NCI-H1417 treated with DMSO at 0.1 percent for 48 hours (cell line): ENCODE measurements at regions not wholly inside any gene's neighbourhood (a gene's known extent, or its start where the extent isn't known, plus 50 kb on each side); places are given as distances from the start of the nearest gene placed in this dataset.

Experiments
- DNase-seq: peaks from one replicate; lab custom pipeline; 2025; lab: John Stamatoyannopoulos, UW

DNA sequence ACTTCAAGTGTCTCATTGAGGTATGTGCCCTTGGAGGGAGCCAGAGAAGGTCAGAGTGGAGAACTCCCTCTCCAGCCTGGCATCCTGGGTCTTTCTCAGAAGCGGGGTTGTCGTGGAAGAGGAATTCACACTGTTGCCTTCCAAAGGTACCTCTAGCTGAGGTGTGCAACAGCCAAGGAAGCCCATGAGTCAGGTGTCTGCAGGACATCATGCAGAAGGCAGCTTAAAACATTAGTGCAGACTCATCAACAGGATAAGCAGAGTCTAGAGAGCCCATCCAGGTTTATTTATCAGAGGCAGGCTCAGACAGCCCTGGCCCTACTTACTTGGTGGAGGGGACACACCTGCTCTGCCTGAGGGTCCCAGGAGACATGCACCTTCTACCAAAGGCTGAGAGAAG is 95.6 kb upstream of the TPM1 start:
- no peak for DNase-seq

DNA sequence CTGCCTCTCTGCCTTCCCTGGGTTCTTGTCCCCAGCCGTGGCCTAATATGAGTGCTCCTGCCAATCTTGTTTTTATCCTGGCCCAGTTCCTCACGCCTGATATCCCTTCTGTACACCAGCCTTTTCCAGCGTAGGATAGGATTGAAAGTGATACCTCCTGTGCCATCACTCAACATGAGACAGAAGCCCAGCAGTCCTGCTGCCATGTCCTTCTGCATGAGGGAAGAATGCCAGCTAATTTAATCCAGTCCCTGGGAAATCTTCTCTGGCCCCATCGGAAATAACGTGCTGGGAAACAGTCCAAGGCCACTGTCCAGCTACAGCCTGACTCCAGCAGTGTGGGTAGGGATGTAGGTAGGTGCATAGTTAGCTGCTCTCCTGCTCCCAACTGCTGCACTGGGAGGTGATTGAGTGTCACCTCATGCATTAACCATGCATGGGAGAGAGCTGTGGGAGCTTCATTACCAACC is 92.0 kb upstream of the TPM1 start:
- no peak for DNase-seq

DNA sequence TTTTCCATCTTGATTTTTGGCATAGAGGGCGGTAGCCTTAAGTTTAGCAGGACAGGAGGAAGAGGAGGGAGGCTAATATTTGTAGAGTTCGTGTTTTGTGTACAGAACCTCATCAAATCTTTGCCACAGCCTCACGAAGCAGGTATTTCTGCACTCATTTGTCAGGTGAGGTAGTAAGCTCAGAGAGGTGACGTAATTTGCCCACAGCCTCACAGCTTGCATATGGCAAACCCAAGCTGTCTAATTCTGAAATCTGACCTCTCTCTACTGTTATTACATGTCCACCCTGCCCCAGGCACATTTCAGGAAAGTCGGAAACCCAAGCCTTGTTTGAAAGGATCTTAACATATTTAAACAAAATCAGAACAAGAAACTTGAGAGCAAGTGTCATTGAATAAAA is 91.1 kb upstream of the TPM1 start:
- no peak for DNase-seq

DNA sequence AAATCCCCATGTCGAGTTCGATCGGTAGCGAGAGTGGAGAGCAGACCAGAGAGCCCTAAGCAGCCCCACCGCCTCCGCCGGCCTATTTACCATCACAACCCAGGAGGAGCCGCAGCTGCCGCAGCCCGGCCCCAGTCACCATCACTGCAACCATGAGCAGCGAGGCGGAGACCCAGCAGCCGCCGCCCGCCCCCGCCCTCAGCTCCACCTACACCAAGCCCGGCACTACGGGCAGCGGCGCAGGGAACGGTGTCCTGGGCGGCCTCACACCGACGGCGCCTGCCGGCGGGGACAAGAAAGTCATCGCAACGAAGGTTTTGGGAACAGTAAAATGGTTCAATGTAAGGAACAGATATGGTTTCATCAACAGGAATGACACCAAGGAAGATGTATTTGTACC is 89.5 kb upstream of the TPM1 start:
- DNase-seq, result no peak

DNA sequence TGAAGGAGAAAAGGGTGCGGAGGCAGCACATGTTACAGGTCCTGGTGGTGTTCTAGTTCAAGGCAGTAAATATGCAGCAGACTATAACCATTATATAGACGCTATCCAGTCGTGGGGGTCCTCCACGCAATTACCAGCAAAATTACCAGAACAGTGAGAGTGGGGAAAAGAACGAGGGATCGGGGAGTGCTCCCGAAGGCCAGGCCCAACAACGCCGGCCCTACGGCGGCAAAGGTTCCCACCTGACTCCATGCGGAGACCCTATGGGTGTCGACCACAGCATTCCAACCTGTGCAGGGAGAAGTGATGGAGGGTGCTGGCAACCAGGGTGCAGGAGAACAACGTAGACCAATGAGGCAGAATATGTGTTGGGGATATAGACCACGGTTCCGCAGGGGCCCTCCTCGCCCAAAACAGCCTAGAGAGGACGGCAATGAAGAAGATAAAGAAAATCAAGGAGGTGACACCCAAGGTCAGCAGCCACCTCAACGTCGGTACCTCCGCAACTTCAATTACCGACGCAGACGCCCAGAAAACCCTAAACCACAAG is 89.0 kb upstream of the TPM1 start:
- DNase-seq, result no peak

DNA sequence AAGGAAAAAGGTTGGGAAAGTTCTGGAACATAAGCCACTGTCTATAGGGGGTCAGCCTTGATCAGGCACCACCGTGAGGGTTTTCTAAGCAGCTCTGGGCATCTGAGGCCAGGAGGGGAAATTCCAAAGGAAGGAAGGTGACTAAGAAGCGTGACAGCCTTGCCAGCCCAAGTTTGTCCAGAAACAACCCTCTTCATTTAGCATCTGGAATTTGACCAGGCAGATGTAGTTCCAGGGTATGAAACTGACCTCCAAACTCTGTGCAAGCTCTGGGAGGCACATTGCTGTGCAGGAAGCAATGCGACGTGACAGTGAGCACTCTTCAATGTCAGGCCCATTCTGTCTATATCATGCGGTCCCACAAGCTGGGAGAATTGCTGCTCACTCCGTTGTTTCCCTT is 85.4 kb upstream of the TPM1 start:
- DNase-seq, result no peak

DNA sequence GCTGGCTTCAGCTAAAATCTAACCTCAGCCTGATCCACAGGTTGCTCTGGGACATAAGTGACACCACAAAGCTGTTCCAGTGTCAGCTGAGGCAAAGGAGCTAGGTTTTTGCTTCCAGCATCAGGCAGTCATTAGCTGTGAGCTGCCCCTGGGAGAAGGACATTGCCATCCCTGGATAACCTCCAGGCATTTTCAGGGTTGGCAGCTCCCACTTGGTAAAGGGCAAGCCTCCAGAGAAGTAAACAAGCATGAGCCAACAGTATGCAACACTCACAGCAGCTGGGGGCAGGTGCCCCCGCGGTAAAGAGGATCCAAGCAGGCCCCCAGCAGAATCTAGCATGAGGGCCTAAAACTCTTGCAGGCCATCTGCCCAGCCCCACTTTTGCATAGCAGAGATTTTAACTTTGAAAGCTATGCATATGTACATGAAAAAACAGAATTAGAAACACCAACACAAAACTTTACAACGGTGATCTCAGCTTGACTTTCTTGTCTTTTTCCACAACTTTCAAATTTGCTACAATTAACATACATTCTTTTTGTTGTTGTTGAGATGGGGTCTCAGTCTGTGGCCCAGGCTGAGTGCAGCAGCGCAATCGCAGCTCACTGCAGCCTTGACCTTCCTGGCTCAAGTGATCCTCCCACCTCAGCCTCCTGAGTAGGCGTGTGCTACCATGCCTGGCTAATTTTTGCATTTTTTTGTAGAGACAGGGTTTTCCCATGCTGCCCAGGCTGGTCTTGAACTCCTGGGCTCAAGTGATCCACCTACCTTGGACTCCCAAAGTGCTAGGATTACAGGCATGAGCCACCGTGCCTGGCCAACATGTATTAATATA is 83.8 kb upstream of the TPM1 start:
- DNase-seq, result no peak

DNA sequence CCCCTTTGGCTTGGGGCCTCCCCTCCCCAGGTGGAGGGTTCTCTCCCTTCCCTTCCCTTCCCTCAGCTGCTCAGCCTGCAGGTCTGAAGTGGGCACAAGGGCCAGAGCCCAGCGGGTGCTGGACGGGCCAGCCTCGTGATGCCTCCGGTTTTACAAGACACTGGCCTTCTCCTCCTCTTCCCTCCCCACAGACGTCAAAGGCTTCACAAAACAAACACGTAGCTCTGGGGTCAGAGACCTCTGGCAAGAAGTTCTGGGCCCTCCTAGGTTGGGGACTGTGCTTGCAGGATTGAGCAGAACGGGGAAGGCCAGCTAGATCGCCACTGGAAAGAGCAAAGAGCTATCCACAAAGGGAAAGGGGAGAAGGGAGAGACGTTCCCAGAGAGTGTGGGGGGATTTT is 81.4 kb upstream of the TPM1 start:
- DNase-seq, result no peak

DNA sequence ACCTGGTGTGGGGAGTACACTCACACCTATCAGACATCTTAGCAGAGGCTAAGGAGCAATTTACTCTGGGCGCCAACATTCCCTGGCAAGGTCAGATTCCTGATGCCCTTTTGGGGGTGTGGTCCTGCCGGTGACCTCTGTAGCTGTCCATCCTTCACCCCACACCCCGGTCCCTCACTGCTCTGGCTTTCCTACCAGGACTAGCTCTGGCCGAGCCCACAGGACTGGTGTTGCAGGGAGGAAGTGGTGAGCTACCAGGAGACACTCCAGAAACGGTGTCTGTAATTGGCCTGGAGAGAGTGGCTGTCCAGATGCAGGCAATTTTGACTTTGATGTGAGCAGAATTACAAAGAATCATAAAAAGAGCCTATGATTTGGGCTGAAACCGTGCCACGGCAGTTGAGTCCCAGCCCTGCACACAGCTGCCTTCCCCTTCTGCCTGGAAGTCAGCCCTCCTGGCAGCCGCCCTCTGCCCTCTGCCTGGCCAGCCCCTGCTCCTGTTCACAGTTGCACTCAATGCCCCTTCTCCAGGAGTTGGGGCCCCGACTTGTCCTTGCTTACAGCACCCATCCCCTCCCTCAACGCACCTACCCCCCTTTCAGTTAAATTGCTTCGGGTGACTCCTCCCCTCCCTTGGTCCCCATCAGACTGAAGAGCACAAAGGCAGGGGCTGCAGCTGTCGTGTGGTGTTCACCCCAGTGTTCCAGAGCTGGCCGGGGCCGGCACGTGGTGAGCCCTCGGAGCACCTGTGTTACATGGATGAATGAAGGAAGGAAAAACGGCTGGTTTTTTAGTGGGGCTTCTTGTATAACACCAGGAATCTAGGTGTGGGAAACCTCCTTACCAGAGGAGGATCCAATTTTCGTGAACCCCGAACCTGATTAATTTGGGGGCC is 80.2 kb upstream of the TPM1 start:
- no peak for DNase-seq

DNA sequence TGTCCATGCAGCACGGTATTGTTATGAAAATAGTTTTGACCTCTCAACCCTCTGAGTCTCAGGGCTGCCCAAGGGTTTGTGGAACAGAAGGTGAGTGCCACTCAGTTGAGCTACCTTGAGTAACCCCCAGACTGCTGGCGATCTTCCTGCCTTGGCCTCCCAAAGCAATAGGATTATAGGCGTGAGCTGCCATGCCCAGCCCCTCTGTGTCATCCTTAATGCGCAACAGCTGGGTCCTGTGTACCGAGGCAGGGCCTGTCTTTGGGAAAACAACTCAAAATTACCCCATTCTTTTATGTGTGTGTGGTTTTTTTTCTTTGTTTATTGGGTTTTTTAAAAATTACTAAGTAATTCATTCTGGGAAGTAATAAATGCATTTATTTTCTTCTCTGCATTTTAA is 78.3 kb upstream of the TPM1 start:
- DNase-seq, result no peak

DNA sequence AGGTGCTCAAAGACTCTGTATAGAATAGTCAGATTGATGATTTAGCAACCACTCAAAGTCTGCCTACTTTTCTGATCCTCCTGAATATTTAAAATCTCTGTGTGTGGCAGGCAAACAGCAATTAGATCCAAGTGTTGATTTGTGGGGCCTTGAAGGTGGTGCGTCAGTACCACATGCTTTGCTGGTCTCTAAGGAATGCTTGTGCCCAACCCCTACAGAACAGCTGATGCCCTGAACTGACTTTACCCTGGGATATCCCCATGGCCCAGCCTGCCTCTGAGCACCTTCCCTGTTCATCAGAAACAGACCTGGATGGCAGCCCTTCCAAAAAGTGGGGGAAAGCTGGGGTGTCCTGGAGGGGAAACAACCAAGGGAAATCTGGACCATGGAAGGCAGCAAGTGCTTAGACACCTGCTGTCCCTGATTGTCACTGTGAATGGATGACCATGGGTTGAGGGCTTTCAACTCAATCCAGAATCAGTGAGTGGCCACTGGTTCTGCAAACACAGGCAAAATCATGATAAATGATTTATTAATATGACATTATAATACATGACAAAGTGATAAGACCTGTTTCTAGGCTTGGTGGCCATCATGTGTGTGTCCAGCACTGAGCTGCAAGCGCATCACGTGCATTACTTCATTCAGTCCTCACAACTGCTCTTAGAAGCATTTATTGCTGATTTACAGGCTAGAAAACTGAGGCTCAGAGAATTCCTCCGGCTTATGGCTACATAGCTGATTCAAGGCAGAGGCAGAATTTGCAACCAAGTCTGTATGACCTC is 76.1 kb upstream of the TPM1 start:
- no peak for DNase-seq

DNA sequence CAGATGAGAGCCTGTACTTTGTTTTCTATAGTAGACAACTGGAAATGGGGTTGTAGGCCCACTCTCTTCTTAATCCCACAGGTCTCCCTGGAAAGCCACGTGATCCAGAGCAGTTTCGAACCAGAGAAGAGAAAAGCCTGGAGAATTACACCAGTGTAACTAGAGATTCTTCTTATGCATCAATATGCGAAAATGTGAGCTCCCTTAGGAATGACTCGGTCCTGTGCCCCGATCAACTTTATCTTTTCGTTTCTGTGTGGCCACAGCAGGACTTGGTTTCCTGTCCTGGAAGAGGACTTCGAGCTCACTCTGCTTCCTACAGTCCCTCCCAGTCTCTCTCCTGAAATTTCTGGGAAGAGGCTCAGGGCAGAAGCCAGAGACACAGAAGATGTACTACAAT is 73.8 kb upstream of the TPM1 start:
- DNase-seq, result no peak

DNA sequence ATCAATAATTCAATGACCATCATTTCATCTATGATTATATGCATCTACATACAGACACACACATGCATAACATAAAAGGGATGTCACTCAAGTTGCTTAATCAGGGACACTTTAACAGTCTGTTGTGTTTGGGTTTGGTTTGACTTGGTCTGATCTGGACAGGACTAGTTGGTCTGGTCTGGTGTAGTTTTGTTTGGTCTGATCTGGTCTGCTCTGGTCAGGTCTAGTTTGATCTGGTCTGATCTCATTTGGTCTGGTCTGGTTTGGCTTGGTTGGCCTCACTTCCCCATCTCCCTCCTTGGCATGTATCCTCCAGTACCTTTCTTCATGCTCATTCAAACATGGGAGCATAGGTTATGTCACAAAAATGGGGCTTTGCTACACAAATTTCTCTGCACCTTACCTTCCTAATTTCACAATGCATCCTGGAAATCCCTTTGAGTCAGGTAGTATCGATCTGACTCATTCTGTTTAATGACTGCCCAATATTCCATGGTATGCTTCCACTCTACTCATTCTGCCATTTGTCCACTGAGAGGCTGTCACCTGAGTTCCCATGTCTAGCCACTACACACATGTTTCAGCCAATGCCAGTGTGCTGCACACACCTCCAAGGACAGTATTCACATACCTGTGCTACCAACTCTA is 73.0 kb upstream of the TPM1 start:
- no peak for DNase-seq

DNA sequence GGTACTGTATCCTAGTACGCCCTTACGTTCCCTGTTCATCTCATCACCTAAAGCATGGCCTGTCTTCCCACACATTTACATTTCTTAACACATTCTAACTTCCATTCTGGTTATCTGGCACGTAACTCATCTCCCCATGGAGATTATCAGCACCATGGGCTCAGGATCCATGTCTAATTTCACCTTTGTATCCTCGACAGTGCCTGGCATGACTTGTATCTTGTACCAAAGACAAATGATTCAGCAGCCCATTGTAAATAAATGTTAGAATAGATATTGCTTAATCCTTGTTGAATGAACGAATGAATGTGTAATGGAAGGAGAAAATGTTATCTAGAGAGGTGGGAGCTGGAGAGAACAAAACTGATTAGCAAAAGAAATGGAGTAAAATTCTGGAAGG is 69.7 kb upstream of the TPM1 start:
- no peak for DNase-seq

DNA sequence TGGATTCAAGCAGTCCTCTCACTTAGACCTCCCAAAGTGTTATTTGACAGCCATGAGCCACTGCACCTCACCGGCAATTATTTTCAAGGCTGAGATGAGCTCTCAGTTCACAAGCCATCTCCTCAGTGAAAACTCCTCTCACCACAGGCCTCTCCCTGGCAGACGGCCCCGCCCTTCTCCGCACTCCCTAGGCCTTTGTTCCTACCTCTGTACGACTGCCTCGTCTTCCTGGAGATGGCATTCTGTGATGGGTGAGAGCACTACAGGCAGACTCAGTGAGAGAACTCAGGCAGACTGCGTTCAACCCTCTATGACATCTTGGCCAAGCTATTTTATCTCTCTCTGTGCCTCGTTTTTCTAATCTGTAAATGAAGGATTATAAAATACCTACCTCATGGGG is 67.0 kb upstream of the TPM1 start:
- DNase-seq, result no peak

DNA sequence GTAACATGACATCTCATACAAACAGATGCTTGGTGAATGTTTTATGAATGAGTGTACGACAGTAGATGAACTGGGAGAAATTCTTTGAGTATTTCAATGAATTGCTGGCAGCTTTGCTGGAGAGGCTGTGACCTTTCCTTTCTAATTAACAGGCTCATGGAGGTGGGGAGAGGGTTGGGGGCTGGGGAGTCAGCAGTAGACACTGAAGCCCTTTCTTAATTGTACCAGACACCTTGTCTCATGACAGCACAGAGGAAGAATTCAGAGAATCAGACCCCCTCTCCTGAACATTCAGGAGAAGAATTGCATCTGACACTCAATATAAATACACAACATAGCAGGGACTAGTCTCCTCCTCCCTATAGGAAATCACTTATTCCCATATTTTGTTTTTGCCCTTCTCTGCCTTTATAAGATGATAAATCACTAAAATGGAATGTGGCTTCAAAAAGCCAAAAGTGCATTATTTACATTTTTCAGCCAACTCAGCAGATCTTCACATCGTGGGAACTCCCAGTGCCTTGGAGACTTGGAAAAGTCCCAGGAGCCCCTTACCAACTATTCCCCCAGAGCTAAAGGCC is 66.2 kb upstream of the TPM1 start:
- no peak for DNase-seq

DNA sequence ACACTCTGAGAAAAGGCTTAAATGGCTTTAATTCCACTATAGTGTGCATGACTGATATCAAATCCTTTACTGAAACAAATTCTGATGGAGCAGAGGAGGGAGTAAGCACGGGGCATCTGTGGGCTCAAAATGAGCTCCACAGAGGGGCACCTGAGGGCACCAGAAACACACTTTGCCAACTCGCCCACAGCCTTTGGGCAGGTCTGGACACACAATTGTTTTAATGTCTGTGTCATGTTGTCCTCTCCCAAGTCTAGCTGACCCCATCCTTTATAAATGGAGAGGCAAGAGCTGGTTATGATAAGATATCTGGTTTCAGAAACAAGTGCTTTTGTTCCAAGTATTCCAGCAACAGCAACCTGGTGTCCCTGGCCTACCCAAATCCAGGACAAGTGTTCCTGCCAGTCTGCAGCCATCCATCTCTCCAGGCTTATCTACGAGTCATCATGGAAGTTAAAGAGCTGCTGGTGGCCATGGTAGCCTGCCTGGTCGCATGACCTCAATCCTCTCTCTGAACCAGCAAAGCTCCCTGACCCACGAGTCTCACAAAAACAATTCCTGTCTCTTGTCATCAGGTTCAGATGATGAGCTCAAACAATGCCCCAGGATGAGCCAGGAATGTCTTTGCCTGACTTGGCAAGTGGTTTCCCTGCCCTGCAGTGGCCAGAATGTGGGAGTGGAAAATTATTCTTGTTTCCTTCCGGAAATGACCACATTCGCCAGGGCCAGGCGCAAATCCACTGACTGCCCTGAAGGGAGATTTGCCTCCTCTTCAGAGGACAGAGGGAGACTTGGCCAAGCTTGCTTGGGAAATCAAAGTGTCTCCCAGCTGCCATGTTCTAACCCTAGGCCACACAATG is 64.4 kb upstream of the TPM1 start:
- no peak for DNase-seq

DNA sequence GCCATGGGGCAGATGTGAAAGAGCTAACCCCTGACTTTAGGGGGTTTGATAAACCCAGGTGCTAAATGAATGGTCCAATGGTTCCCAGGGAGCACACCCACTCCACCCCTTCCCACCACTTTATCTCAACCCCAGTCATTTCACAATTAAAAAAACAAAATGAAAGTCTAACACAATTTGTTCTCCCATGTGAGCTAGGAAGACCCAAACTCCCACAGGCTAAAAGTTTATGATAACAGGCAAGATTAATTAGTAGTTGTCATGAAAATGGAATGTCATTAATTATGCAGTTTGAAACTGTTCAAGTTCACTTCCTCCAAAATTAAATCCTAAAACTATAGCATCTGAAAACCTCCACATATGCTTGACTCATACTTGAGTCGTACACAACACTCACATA is 63.3 kb upstream of the TPM1 start:
- DNase-seq, result no peak

DNA sequence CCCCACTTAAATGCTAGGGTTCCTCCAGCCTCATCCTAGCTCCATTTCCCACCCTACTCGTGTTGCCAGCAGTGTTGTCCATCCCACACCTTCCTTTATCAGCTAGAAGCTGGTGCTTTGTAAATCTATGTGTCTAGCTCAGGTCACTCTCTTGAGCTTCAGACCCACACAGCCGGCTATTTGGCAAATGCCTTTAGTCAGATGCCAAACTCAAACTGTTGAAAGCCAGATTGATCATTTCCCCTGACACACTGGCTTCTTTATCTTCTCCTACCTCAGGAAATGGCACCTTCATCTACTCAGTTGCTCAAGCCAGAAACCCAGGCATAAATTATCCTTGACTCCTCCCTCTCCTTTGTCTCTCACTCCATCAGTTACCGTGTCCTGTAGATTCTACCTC is 61.5 kb upstream of the TPM1 start:
- DNase-seq, result no peak

DNA sequence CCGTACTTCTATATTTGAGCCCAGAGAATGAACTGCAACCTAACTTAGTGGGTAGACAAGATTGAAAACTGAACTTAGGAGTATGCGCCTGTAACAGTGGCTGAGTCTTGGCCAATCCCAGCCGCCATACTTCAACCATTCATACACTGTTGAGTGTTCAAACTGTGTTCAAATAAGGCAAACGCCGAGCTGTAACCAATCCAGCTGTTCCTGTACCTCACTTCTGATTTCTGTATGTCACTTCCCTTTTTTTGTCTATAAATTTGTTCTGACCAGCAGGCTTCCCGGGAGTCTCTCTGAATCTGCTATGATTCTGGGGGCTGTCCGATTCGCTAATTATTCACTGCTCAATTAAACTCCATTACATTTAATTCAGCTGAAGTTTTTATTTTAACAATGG is 58.6 kb upstream of the TPM1 start:
- no peak for DNase-seq
